LoVo (cell line): ENCODE measurements at regions not wholly inside any gene's neighbourhood (a gene's known extent, or its start where the extent isn't known, plus 50 kb on each side); places are given as distances from the start of the nearest gene placed in this dataset.
"Not testable (repeated sequence)": the region's sequence is repeated elsewhere in the genome, so short reads cannot be mapped to it uniquely, and the experiment has no call there.

Source experiments
- DNase-seq: peaks from one replicate; pipeline ENCODE4 v3.0.0-alpha.2; 2016; ENCODE audit warnings: low spot score

DNA sequence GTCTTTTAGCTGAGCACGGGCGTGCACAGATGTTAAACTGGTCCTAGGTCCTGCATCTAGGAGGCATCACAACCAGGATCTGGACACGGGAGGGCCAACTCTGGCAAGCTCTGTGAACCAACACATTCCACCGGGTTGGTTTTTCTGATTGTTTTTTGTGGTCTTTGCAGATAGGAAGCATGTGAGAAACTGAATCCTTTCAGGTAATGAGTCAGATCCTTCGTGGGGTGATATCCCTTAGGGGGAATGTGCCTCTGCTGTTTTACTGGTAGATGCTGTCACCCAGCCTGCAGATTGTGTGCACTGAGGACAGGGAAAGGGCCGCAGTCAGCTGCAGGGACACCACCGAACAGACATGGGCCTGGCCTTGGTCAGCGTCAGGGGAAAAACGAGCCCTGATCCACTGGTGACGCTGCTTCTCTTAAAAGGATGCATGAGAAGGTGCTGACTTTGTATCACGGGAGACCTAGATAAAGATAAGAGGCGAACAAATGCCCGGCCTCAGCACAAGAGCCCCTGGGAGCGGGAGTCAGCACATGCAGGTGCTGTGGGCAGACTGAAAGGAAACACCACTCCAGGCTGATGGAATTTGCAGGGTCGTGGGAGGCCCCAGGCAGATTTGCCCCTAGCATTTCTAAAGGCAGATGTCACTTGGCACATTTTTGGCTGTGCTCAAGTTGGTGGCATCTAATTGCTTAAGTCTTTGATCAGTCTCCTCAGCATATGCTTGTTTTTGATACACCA is 51.1 kb downstream of the DOP1B start:
- peak; percentile 15 for DNase-seq

DNA sequence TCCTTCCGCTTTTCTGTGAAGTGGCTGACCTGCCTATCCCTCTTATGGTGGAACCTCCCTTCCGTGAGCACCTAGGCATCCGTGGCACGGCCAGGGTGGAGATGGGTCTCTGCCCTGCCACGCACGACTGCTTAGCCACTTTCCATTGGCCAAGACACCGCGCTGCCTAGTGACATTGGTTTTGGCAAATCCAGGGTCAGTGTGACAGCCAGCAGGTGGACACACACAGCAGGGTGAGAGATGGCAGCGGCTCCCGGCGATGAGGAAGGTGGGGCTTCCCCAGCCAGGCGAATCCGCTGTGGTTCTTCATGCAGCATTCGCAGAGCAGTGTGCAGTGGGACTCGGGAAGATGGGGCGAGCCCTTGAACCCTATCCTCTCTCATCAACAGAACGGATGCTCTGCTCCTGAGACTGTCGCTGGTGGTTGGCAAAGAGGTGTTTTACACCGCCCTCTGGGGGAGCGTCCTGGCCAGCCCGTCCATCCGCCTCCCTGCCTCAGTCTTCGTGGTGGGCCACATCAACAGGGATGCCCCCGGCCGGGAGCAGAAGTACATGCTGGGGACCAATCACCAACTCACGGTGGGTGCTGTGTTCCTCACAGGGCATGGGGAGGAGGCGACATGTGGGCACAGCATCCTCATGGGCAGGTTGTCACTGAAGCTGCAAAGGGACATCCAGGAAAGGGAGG is 51.8 kb downstream of the DOP1B start:
- DNase-seq = no peak

DNA sequence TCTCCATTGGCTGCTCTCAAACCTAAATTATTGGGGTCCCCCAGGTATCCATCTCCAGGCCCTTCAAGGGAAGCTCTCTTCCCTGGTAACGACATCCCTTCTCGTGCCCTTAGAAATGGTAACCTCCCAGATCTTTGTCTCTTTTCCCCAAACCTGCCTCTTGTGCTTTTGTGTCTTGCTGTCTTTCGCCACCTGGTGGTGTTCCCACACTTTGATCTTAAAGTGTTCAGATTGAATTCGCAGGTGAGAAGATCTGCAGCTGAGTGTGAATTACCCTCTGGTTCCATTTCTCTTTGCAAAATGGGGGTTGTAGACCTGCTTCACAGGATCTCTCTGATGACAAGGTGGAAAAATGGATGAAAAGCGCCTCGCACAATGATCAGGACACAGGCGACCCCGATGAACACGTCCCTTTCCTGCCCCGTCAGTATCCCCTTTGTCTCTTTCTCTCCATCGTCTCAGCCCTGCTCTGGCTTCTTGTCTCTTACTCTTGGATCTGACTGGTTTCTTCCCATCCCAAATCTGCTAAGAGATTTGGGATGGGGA is 53.1 kb downstream of the DOP1B start:
- peak; percentile 52 for DNase-seq

DNA sequence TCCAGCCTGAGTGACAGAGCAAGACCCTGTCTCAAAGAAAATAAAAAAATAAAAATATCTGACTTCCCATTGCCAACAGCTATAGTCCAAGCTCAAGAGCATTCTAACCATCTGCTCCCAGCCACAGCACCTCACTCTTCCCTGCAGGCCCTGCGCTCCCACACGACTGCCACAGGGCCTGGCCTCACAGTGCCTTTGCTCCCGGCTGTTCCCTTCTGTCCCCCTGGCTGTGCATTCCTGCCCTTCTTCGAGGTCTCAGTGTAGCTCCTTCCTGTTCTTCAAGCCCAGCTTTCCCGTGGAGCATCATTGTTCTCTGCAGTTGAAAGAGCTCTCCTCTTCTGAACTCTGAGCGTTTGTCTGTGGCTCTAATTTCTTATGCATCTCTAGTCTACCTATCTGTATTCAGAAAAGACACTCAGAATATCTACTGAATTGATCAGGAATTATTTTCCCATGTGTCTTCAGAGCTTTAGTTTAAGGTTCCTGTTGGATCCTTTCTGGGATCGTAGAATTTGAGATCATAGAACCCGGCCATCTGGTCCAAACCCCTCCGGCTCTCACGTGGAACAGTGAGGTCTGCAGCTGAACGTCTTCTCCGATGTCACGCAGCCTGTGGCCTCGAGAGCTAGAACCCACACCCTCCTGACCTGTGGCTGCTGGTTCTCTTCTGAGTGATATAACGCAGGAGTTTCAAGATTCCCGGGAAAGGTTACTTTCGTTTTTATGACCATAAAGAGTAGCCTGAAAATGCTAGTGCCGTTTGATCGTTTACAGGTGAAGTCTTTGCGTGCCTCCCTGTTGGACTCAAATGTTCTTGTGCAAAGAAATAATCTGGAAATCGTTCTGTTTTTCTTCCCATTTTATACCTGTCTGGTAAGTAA is 54.4 kb downstream of the DOP1B start:
- no peak for DNase-seq

GRCh38 chr21:36211660-36212512 is 55.3 kb downstream of the DOP1B start:
- DNase-seq = no peak

- no peak for DNase-seq
These were observed 55.8 kb downstream of the DOP1B start for GRCh38 chr21:36212513-36212780.

GRCh38 chr21:36214561-36214960 is 57.9 kb downstream of the DOP1B start:
- no peak for DNase-seq

- DNase-seq = no peak
These were observed 61.1 kb downstream of the DOP1B start for GRCh38 chr21:36217743-36218142.

DNA sequence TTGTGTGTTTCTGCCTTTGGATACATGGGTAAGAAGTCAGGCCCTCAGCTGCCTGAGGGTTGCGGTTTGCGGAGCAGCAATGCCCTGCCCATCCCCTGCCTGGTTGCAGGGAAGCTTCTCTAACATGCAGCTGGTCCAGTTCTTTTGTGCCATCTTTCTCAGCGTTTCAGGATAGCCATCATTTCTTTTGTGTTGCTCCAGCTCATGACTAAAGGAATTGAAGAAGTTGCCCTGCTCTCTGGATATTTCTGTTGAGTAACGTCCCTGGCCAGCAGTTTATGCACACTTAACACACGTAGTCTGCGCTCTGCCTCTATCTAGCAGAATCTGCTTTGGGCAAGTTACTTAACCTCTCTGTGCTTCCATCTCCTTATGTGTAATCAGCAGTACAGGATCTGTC is 62.1 kb downstream of the DOP1B start:
- DNase-seq = no peak

DNA sequence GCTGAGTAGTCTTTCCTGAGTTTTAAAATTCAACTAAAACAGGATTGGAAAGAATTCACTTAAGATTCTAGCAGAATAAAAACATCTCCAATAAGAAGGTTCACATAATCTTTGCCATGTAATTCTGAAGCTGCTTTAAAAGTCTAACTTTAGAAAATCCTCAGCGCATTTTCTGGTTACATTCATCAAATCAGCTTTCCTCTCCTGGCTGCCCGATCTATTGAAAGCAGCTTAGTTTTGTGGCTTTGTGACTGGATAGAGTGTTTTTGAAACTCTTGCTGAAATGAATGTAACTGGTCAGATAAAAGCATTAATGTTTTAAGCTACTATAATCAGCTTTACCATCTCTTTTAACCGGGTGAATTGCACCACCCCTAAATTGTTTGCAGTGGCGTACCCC is 66.8 kb downstream of the DOP1B start:
- DNase-seq = no peak

GRCh38 chr21:36229181-36229580 is 72.6 kb downstream of the DOP1B start:
- no peak for DNase-seq

- not testable (repeated sequence) for DNase-seq
These were observed 74.8 kb downstream of the DOP1B start for GRCh38 chr21:36231444-36231843.

- no peak for DNase-seq
These were observed 76.0 kb downstream of the DOP1B start for GRCh38 chr21:36232641-36233040.

- peak; percentile 67 for DNase-seq
These were observed 78.5 kb downstream of the DOP1B start for GRCh38 chr21:36235058-36235582.

GRCh38 chr21:36236052-36236730 is 79.6 kb downstream of the DOP1B start:
- DNase-seq = no peak

DNA sequence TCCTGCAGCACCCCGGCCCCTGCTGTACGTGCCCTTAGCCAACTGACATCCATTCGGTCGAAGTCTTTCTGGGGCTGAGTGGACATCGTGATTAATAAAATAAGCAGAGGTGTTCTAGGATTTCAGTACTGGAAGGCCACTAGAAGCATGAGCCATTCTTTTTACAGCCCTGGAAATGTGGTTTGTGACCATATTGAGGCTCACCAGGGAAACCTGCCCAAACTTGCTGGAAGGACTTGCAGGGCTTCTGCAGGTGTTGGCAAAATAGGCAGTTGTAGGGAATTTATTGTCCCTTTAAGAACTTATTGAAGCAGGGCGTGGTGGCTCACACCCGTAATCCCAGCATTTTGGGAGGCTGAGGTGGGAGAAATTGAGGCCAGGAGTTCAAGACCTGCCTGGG is 80.8 kb downstream of the DOP1B start:
- DNase-seq = no peak

DNA sequence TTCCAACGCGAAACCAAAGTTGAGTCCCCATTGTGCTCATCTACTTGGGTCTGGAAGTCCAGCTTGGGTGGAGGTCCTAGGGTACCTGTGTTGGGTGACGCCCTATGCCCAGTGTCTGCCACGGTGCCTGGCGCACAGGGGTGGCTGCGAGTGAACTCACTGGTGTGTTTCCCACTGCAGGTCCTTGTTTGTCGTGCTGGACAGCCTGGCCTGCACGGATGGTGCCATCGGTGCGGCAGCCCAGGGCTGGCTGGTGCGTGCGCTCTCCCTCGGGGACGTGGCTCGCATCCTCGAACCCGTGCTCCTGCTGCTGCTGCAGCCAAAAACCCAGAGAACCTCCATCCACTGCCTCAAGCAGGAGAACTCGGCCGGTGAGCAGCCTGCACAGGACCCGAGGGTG is 80.4 kb upstream of the MORC3 start:
- no peak for DNase-seq

- DNase-seq = no peak
These were observed 78.3 kb upstream of the MORC3 start for GRCh38 chr21:36241717-36242116.

GRCh38 chr21:36245115-36245514 is 74.9 kb upstream of the MORC3 start:
- no peak for DNase-seq

GRCh38 chr21:36245649-36246048 is 74.3 kb upstream of the MORC3 start:
- DNase-seq = no peak

DNA sequence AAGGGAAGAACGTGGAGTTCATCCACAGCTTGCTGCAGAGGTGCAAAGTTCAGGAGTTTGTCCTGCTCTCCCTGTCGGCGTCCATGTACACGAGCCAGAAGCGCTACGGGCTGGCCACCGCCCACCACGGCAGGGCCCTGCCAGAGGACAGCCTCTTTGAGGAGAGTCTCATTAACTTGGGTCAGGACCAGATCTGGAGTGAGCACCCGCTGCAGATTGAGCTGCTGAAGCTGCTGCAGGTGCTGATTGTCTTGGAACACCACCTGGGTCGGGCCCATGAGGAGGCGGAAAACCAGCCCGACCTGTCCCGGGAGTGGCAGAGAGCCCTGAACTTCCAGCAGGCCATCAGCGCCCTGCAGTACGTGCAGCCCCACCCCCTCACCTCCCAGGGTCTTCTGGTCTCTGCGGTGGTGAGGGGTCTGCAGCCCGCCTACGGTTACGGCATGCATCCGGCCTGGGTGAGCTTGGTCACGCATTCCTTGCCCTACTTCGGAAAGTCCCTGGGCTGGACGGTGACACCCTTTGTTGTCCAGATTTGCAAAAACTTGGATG is 73.8 kb upstream of the MORC3 start:
- no peak for DNase-seq
